HG03520 (cell line): ENCODE measurements at regions not wholly inside any gene's neighbourhood (a gene's known extent, or its start where the extent isn't known, plus 50 kb on each side); places are given as distances from the start of the nearest gene placed in this dataset.

Source experiments
- ATAC-seq: cut with Tn5 transposase; IDR thresholded peaks from one replicate; pipeline ENCODE4 v1.9.1; 2021; ENCODE audit warnings: mild to moderate bottlenecking, moderate library complexity; ENCODE audit not compliant: unreplicated experiment

DNA sequence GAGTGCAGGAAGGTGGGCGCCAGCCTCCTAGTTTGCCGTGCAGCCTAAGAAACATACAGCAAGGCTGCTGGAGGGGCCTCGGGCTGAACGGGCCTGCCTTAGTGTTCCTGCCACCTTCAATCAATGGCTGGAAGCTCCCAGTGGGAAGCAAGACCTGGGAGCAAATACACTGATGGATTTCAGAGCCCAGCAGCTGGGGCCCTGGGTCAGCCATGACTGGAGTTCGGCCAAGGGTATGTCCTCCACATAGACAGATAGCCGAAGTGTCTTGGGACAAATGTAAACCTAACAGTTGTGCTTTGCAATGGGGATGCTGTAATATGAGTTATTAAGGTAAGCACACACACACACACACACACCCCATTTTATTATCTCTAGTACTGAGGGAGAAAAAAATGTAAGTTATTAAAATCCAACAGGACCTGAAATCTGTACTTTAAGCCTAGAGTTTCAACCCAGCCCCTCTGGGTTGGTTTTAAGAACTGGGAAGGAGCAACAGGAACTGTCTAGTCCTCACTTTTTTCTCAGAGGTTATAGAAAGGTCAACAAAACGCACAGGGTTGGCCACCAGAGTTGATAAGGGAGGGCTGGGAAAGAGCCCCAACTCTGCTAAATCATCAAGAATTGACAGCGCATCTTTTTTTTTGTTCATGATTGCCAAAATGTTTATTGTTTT lies 50.0 kb upstream of the CELF2 start:
- ATAC-seq = no peak
